Activated naive CD4-positive, alpha-beta T cell treated with anti-CD3 and anti-CD28 coated beads for 36 hours (primary cell): ENCODE measurements at regions not wholly inside any gene's neighbourhood (a gene's known extent, or its start where the extent isn't known, plus 50 kb on each side); places are given as distances from the start of the nearest gene placed in this dataset.

ENCODE experiments used
- CTCF ChIA-PET: fragments of 350-600 bp; sonication (Branson Sonifier 250); formaldehyde crosslinking; loops from one replicate; lab custom pipeline; 2021; ENCODE audit warnings: antibody characterized with exemption; lab: Charles Lee
- DNase-seq: peaks from one replicate; pipeline ENCODE4 v3.0.0-alpha.2; 2020
- H3K27ac Mint-ChIP-seq: one replicate; pipeline ENCODE4 v1.8.0; 2021; ENCODE audit warnings: mild to moderate bottlenecking, mixed read lengths
- H3K27me3 Mint-ChIP-seq: one replicate; pipeline ENCODE4 v1.8.0; 2021; ENCODE audit warnings: low read depth, mixed read lengths
- H3K36me3 Mint-ChIP-seq: one replicate; pipeline ENCODE4 v1.8.0; 2021; ENCODE audit warnings: low read depth, mixed read lengths
- H3K4me1 Mint-ChIP-seq: one replicate; pipeline ENCODE4 v1.8.0; 2021; ENCODE audit warnings: low read depth, mixed read lengths
- H3K4me3 Mint-ChIP-seq: one replicate; pipeline ENCODE4 v1.8.0; 2021; ENCODE audit warnings: mild to moderate bottlenecking, moderate library complexity, mixed read lengths
- H3K9me3 Mint-ChIP-seq: one replicate; pipeline ENCODE4 v1.8.0; 2021; ENCODE audit warnings: mixed read lengths
- intact Hi-C: fragments of 100-400 bp; cut with micrococcal nuclease; formaldehyde crosslinking; loops from one replicate; pipeline ENCODE4 v1.15.1; 2023

- no peaks in the 10 kb centered on the region for H3K9me3 Mint-ChIP-seq
- DNase-seq, result no peak
- no peak overlapping the region for H3K27ac Mint-ChIP-seq
- no peaks in the 10 kb centered on the region for H3K36me3 Mint-ChIP-seq
- CTCF ChIA-PET, result no interaction called here
- no peak overlapping the region for H3K4me3 Mint-ChIP-seq
- H3K27me3 Mint-ChIP-seq, result peaks cover 12% of the 10 kb centered on the region
- H3K4me1 Mint-ChIP-seq, result no peaks in the 10 kb centered on the region
- intact Hi-C loops, result no loop called here
Observed at GRCh38 chr20:21033817-21034216, 72.3 kb downstream of the LINC00237 start.

GRCh38 chr20:21031666-21032065 lies 74.5 kb downstream of the LINC00237 start:
- Mint-ChIP-seq H3K4me3 (no peak overlapping the region), H3K27ac (no peak overlapping the region), H3K4me1 (no peaks in the 10 kb centered on the region), H3K36me3 (no peaks in the 10 kb centered on the region), H3K27me3 (peaks cover 12% of the 10 kb centered on the region), H3K9me3 (no peaks in the 10 kb centered on the region)
- no peak for DNase-seq
- CTCF ChIA-PET, result interaction anchor here (0.6 to 1.2 kb wide), 2 partner anchors 145 to 171 kb away, joined by 4 read pairs; no protein-coding TSS in a partner anchor
- intact Hi-C loops, result no loop called here

- Mint-ChIP-seq H3K27ac (no peak overlapping the region), H3K4me1 (no peaks in the 10 kb centered on the region), H3K27me3 (peaks cover 3% of the 10 kb centered on the region), H3K4me3 (no peak overlapping the region), H3K9me3 (no peaks in the 10 kb centered on the region), H3K36me3 (no peaks in the 10 kb centered on the region)
- no peak for DNase-seq
- intact Hi-C loops, result no loop called here
- CTCF ChIA-PET, result no interaction called here
Observed at GRCh38 chr20:21029341-21029740, 76.8 kb downstream of the LINC00237 start.

DNA sequence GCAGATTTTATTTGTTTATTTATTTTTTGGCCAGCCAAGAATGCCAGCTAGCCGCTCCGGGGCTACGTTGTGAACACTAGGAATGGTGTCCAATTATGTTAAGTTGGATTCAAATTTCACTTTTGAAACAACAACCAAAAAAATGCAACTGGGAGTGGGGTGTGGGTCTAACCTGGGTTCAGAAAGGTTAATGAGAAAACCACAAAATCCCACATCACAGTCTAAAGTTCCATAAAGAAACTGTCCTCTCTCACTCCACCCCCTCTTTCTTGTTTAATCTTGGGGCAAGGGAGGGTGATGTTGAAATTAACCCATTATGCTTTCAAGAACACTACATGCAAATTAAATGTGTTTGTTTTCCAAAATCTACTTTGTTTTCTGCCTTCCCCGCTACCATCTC lies 77.2 kb downstream of the LINC00237 start:
- intact Hi-C loops, result no loop called here

GRCh38 chr20:21028436-21028835 lies 77.7 kb downstream of the LINC00237 start:
- no peaks in the 10 kb centered on the region for H3K4me1 Mint-ChIP-seq
- CTCF ChIA-PET, result no interaction called here
- no peaks in the 10 kb centered on the region for H3K36me3 Mint-ChIP-seq
- DNase-seq, result no peak
- peaks cover 2% of the 10 kb centered on the region for H3K27me3 Mint-ChIP-seq
- H3K9me3 Mint-ChIP-seq, result no peaks in the 10 kb centered on the region
- intact Hi-C loops, result no loop called here
- no peak overlapping the region for H3K27ac Mint-ChIP-seq
- H3K4me3 Mint-ChIP-seq, result no peak overlapping the region

More for the DNA sequence above, 77.2 kb downstream of the LINC00237 start:
- DNase-seq, result no peak
- CTCF ChIA-PET, result no interaction called here
- H3K27me3 Mint-ChIP-seq, result peaks cover 2% of the 10 kb centered on the region
- H3K4me1 Mint-ChIP-seq, result no peaks in the 10 kb centered on the region
- no peak overlapping the region for H3K4me3 Mint-ChIP-seq
- H3K36me3 Mint-ChIP-seq, result no peaks in the 10 kb centered on the region
- H3K9me3 Mint-ChIP-seq, result no peaks in the 10 kb centered on the region
- no peak overlapping the region for H3K27ac Mint-ChIP-seq

DNA sequence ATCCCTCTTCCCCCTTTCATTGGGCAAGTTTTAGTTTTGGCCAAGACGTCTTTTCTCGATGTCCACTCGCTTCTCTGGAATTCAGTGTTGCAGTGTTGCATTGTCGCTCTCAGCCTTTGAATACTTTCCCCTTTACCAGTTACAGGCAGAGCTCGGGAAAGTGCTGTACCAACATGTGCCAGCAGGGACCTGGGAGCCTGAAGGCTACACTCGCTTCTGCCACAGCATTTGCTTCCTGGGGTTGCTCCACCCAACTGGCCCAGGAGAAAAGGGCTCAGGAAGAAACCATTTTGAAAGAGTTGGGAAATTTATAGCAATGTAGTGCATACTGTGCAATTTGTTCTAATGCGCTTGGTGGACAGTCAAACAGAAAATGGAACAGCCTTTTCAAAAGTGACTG lies 78.6 kb downstream of the LINC00237 start:
- DNase-seq, result no peak
- H3K9me3 Mint-ChIP-seq, result no peaks in the 10 kb centered on the region
- H3K4me1 Mint-ChIP-seq, result no peaks in the 10 kb centered on the region
- intact Hi-C loops, result no loop called here
- no peak overlapping the region for H3K4me3 Mint-ChIP-seq
- CTCF ChIA-PET, result interaction anchor here (0.6 kb wide), 1 partner anchor 30 kb away, joined by 3 read pairs; no protein-coding TSS in a partner anchor
- no peak overlapping the region for H3K27ac Mint-ChIP-seq
- H3K36me3 Mint-ChIP-seq, result no peaks in the 10 kb centered on the region
- peaks cover 2% of the 10 kb centered on the region for H3K27me3 Mint-ChIP-seq

DNA sequence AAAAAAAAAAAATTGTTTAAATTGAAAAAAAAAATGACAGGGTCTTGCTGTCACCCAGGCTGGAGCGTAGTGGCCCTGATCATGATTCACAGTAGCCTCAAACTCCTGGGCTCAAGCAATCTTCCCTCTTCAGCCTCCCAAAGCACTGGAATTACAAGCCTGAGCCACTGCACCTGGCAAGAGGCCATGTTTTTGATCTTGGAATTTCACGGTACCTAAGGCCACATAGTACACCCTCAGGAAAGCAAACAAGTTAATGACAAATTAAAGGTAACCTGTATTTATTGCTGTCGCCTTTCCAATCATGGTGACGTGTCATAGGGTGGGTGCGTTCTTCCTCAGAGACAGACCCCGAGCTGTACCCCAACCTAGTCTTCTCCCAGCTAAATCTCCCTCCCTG lies 79.2 kb downstream of the LINC00237 start:
- no peak overlapping the region for H3K27ac Mint-ChIP-seq
- no peaks in the 10 kb centered on the region for H3K36me3 Mint-ChIP-seq
- intact Hi-C loops, result no loop called here

GRCh38 chr20:21024420-21024819 lies 81.7 kb downstream of the LINC00237 start:
- no peak for DNase-seq
- CTCF ChIA-PET, result no interaction called here
- H3K27ac Mint-ChIP-seq, result no peak overlapping the region
- H3K4me3 Mint-ChIP-seq, result no peak overlapping the region
- H3K36me3 Mint-ChIP-seq, result no peaks in the 10 kb centered on the region
- intact Hi-C loops, result no loop called here
- peaks cover 19% of the 10 kb centered on the region for H3K27me3 Mint-ChIP-seq
- H3K9me3 Mint-ChIP-seq, result no peaks in the 10 kb centered on the region
- H3K4me1 Mint-ChIP-seq, result no peaks in the 10 kb centered on the region

More for the DNA sequence above, 79.2 kb downstream of the LINC00237 start:
- Mint-ChIP-seq H3K4me3 (no peak overlapping the region), H3K9me3 (no peaks in the 10 kb centered on the region), H3K27me3 (peaks cover 2% of the 10 kb centered on the region), H3K4me1 (no peaks in the 10 kb centered on the region)
- no peak for DNase-seq
- CTCF ChIA-PET, result interaction anchor here (0.6 kb wide), 1 partner anchor 31 kb away, joined by 3 read pairs; no protein-coding TSS in a partner anchor

DNA sequence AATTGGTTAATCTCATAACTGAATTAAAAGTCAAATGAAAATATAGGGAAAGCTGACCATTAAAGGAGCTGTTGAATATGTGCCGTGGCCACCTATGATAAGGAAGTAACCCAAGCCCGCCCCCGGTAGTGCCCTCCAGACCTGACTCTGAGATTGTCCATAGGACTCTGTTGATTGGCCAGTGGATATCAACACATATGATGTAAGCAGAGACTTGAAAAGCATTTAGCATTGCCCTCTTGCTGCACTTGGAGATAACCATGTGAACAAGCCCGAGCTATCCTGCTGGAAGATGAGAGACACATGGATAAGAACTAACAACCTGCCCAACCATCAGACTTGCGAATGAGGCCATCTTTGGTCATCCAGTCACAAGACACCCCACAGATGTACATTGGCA lies 83.2 kb downstream of the LINC00237 start:
- intact Hi-C loops, result no loop called here
- H3K4me1 Mint-ChIP-seq, result no peaks in the 10 kb centered on the region
- peaks cover 30% of the 10 kb centered on the region for H3K27me3 Mint-ChIP-seq
- H3K36me3 Mint-ChIP-seq, result no peaks in the 10 kb centered on the region
- H3K4me3 Mint-ChIP-seq, result no peak overlapping the region
- CTCF ChIA-PET, result no interaction called here
- no peak overlapping the region for H3K27ac Mint-ChIP-seq
- no peaks in the 10 kb centered on the region for H3K9me3 Mint-ChIP-seq
- no peak for DNase-seq

GRCh38 chr20:21021472-21021790 lies 84.7 kb downstream of the LINC00237 start:
- Mint-ChIP-seq H3K4me1 (no peaks in the 10 kb centered on the region), H3K4me3 (no peak overlapping the region), H3K9me3 (no peaks in the 10 kb centered on the region), H3K27me3 (peaks cover 34% of the 10 kb centered on the region), H3K27ac (no peak overlapping the region), H3K36me3 (no peaks in the 10 kb centered on the region)
- intact Hi-C loops, result no loop called here
- CTCF ChIA-PET, result interaction anchor here (0.6 kb wide), 1 partner anchor 163 kb away, joined by 3 read pairs; no protein-coding TSS in a partner anchor
- DNase-seq, result no peak

- Mint-ChIP-seq H3K4me1 (no peaks in the 10 kb centered on the region), H3K9me3 (no peaks in the 10 kb centered on the region), H3K27ac (no peak overlapping the region), H3K4me3 (no peak overlapping the region), H3K27me3 (peaks cover 34% of the 10 kb centered on the region), H3K36me3 (no peaks in the 10 kb centered on the region)
- intact Hi-C loops, result no loop called here
- CTCF ChIA-PET, result no interaction called here
- no peak for DNase-seq
Observed at GRCh38 chr20:21020659-21021471, 85.3 kb downstream of the LINC00237 start.

- peaks cover 34% of the 10 kb centered on the region for H3K27me3 Mint-ChIP-seq
- H3K9me3 Mint-ChIP-seq, result no peaks in the 10 kb centered on the region
- intact Hi-C loops, result no loop called here
- DNase-seq, result no peak
- H3K27ac Mint-ChIP-seq, result no peak overlapping the region
- no peaks in the 10 kb centered on the region for H3K4me1 Mint-ChIP-seq
- no peaks in the 10 kb centered on the region for H3K36me3 Mint-ChIP-seq
- no peak overlapping the region for H3K4me3 Mint-ChIP-seq
- CTCF ChIA-PET, result no interaction called here
Observed at GRCh38 chr20:21019814-21020658, 86.1 kb downstream of the LINC00237 start.
